GM12878 (cell line): ENCODE measurements at regions not wholly inside any gene's neighbourhood (a gene's known extent, or its start where the extent isn't known, plus 50 kb on each side); places are given as distances from the start of the nearest gene placed in this dataset.

Experiments used
- ATAC-seq: fragments of 200-7000 bp; cut with Tn5 transposase; 3 replicates; pipeline ENCODE4 v1.9.1; 2020; ENCODE audit warnings: mild to moderate bottlenecking, moderate library complexity
- BruUV-seq: library from RNA; stranded (reverse); fragments of 400-500 nt; replicated peaks from 2 replicates; lab custom pipeline; 2021; lab: Mats Ljungman, UMichigan
- CTCF ChIA-PET: fragments of 300-600 bp; sonication (Branson Sonifier 250); formaldehyde crosslinking; extraction: SDS; loops from one replicate; lab custom pipeline; 2021; ENCODE audit warnings: inconsistent platforms; lab: Yijun Ruan, JAX
- POLR2A ChIA-PET: fragments of 350-600 bp; formaldehyde crosslinking; extraction: SDS; loops from one replicate; lab custom pipeline; 2021; ENCODE audit warnings: inconsistent platforms; lab: Charles Lee
- RAD21 ChIA-PET: fragments of 300-600 bp; sonication (Branson Sonifier 250); formaldehyde crosslinking; loops from one replicate; lab custom pipeline; 2023; ENCODE audit warnings: antibody characterized with exemption; ENCODE audit not compliant: unreplicated experiment; lab: Charles Lee
- SMC1A ChIA-PET: fragments of 300-600 bp; sonication (Branson Sonifier 250); formaldehyde crosslinking; loops from one replicate; lab custom pipeline; 2023; ENCODE audit not compliant: unreplicated experiment, uncharacterized antibody; lab: Charles Lee
- DNase-seq: peaks from one replicate; pipeline ENCODE4 v3.0.0-alpha.2; 2011; ENCODE audit warnings: low read depth, low spot score
- FAIRE-seq: peaks from 3 replicates; lab custom pipeline; 2011; peaks lifted over from hg19 to GRCh38; lab: Jason Lieb, UNC
- H2AFZ ChIP-seq: 2 replicates; pipeline ENCODE4 v1.6.0; 2011; ENCODE audit warnings: low read depth, low read length, control low read depth; ENCODE audit not compliant: control insufficient read depth
- H3K27ac ChIP-seq: 2 replicates; pipeline ENCODE4 v1.5.1; 2011; ENCODE audit warnings: control low read depth; ENCODE audit not compliant: control insufficient read depth, insufficient read depth
- H3K27me3 ChIP-seq, 2 experiments: replicated peaks in 1 of 2; 2 replicates each; pipeline versions ENCODE4 v1.6.0 to v1.6.1; 2011; ENCODE audit warnings: low read length in 1 of 2; ENCODE audit not compliant: control insufficient read depth in 2 of 2, insufficient read depth in 2 of 2
- H3K36me3 ChIP-seq, 2 experiments: 2 replicates each; pipeline ENCODE4 v1.5.1; 2011; ENCODE audit warnings: low read length in 1 of 2; ENCODE audit not compliant: control insufficient read depth in 2 of 2, insufficient read depth in 2 of 2
- H3K4me1 ChIP-seq: 2 replicates; pipeline ENCODE4 v1.6.1; 2011; ENCODE audit warnings: mild to moderate bottlenecking, low read length, moderate library complexity, mixed read lengths; ENCODE audit not compliant: control insufficient read depth, insufficient read depth
- H3K4me2 ChIP-seq: 2 replicates; pipeline ENCODE4 v1.6.0; 2011; ENCODE audit warnings: control low read depth; ENCODE audit not compliant: control insufficient read depth, insufficient read depth
- H3K4me3 ChIP-seq: fragments of 200-600 bp; sonication (generic); 2 replicates; pipeline ENCODE4 v1.5.1; 2016
- H3K79me2 ChIP-seq: 2 replicates; pipeline ENCODE4 v1.6.0; 2011; ENCODE audit warnings: low read length; ENCODE audit not compliant: control insufficient read depth, insufficient read depth
- H3K9ac ChIP-seq: 2 replicates; pipeline ENCODE4 v1.8.0; 2011; ENCODE audit warnings: low read length, control low read depth, mixed read lengths; ENCODE audit not compliant: control insufficient read depth, insufficient read depth
- H3K9me3 ChIP-seq: replicated peaks from 3 replicates; pipeline ENCODE4 v1.5.1; 2011; ENCODE audit warnings: mild to moderate bottlenecking, low read length; ENCODE audit not compliant: control insufficient read depth, insufficient read depth
- H4K20me1 ChIP-seq: 2 replicates; pipeline ENCODE4 v1.6.0; 2011; ENCODE audit not compliant: control insufficient read depth, insufficient read depth
- ASH2L ChIP-seq: fragments of 300-600, 200-600 bp; sonication (generic); IDR thresholded peaks from 2 replicates; pipeline ENCODE4 v1.6.1; 2017; ENCODE audit warnings: low read depth, mild to moderate bottlenecking, borderline replicate concordance
- BRCA1 ChIP-seq: IDR thresholded peaks from 2 replicates; pipeline ENCODE4 v1.6.1; 2011; ENCODE audit warnings: low read depth, low read length, improper control_type of control experiment
- CHD4 ChIP-seq: fragments of 200-600 bp; sonication (generic); IDR thresholded peaks from 2 replicates; pipeline ENCODE4 v1.6.1; 2016; ENCODE audit warnings: mild to moderate bottlenecking
- E2F8 ChIP-seq: fragments of 450-650 bp; IDR thresholded peaks from 2 replicates; pipeline ENCODE4 v1.6.1; 2018; ENCODE audit warnings: mild to moderate bottlenecking, low read depth, moderate library complexity; ENCODE audit not compliant: partially characterized antibody
- EGR1 ChIP-seq, 2 experiments: IDR thresholded peaks; 1 replicate in 1 of 2; 2 replicates in 1 of 2; pipeline ENCODE4 v1.6.1; 2011 to 2012; ENCODE audit warnings: low read depth in 2 of 2, low read length in 2 of 2, borderline replicate concordance in 1 of 2, mild to moderate bottlenecking in 1 of 2, moderate library complexity in 1 of 2
- FOS ChIP-seq: IDR thresholded peaks from 3 replicates; pipeline ENCODE4 v1.6.1; 2011; ENCODE audit warnings: borderline replicate concordance; ENCODE audit not compliant: insufficient read length; ENCODE audit errors: extremely low read depth
- HDAC2 ChIP-seq: fragments of 200-600 bp; sonication (generic); IDR thresholded peaks from 2 replicates; pipeline ENCODE4 v1.6.1; 2017
- NR2F1 ChIP-seq: fragments of 450-650 bp; conservative IDR thresholded peaks from 2 replicates; pipeline ENCODE4 v1.6.1; 2017; ENCODE audit warnings: mild to moderate bottlenecking
- POLR2AphosphoS2 ChIP-seq: IDR thresholded peaks from 2 replicates; pipeline ENCODE4 v1.6.1; 2011; ENCODE audit warnings: low read depth, mild to moderate bottlenecking, low read length, improper control_type of control experiment, moderate library complexity
- POLR2AphosphoS5 ChIP-seq: IDR thresholded peaks from 2 replicates; pipeline ENCODE4 v1.6.1; 2011; ENCODE audit warnings: mild to moderate bottlenecking, low read length, inconsistent platforms
- RCOR1 ChIP-seq: conservative IDR thresholded peaks from 2 replicates; pipeline ENCODE4 v1.6.1; 2012; ENCODE audit warnings: low read depth, low read length, improper control_type of control experiment
- SMAD1 ChIP-seq: fragments of 450-650 bp; IDR thresholded peaks from 2 replicates; pipeline ENCODE4 v1.6.1; 2018; ENCODE audit warnings: mild to moderate bottlenecking, low read depth; ENCODE audit not compliant: partially characterized antibody
- SMC3 ChIP-seq: IDR thresholded peaks from 2 replicates; pipeline ENCODE4 v1.6.1; 2011; ENCODE audit warnings: low read length, improper control_type of control experiment, borderline replicate concordance
- TCF3 ChIP-seq: IDR thresholded peaks from 2 replicates; pipeline ENCODE4 v1.6.1; 2012; ENCODE audit warnings: low read depth, mild to moderate bottlenecking, low read length, borderline replicate concordance; ENCODE audit not compliant: insufficient read depth
- ZNF592 ChIP-seq: fragments of 450-650 bp; IDR thresholded peaks from 2 replicates; pipeline ENCODE4 v1.6.1; 2017; ENCODE audit warnings: mild to moderate bottlenecking, moderate library complexity
- WGBS: methylation state at CpG from one replicate; pipeline ENCODE4 v1.1.6; 2016; ENCODE audit warnings: low lambda C conversion rate; ENCODE audit not compliant: insufficient replicate concordance, insufficient coverage; ENCODE audit errors: missing lambda C conversion rate; 5-methylcytosine and 5-hydroxymethylcytosine counted together
- in situ Hi-C: fragments of 300-500 bp; cut with MboI; formaldehyde crosslinking; loops from 9 replicates; pipeline ENCODE4 v1.14.3; 2018; ENCODE audit warnings: mixed read lengths
- intact Hi-C: fragments of 100-400 bp; cut with micrococcal nuclease; formaldehyde crosslinking; loops from one replicate; pipeline ENCODE4 v1.14.2; 2022; ENCODE audit not compliant: unreplicated experiment

- TF ChIP-seq POLR2AphosphoS2 (no peak), TCF3 (no peak), RCOR1 (no peak), SMAD1 (no peak), EGR1 (IDR thresholded peaks at IDR 0.05; ENCODE audit: borderline replicate concordance in 1 of 2, low read depth in 2 of 2, low read length in 2 of 2) (no peak)
Observed at GRCh38 chr7:149586646-149587645, 89.3 kb upstream of the ZNF746 start (continued).

- H3K79me2 ChIP-seq = no peaks in the 10 kb centered on the region
- peaks cover 8% of the 10 kb centered on the region in 2 experiments; a peak in 3 of 4 replicates for H3K36me3 ChIP-seq
- ChIA-PET SMC1A (interaction anchor here (1.1 to 1.5 kb wide), 2 partner anchors 14 to 21 kb away, joined by 3 read pairs; no protein-coding TSS in a partner anchor), CTCF (interaction anchor here (1.4 to 2.4 kb wide), 3 partner anchors 10 to 81 kb away, joined by 4 to 8 read pairs (median 4); no protein-coding TSS in a partner anchor), POLR2A (interaction anchor here (0.6 kb wide), 1 partner anchor 25 kb away, joined by 3 read pairs; no protein-coding TSS in a partner anchor), RAD21 (no interaction called here)
- H3K4me1 ChIP-seq = no peaks in the 10 kb centered on the region
- no peak overlapping the region for H3K27ac ChIP-seq
- H2AFZ ChIP-seq = no peak overlapping the region
- no peak overlapping the region for H3K9ac ChIP-seq
- H3K4me3 ChIP-seq = no peak overlapping the region
- WGBS = 96% methylated on average over 4 of the region's 4 CpGs
- TF ChIP-seq ZNF592 (no peak), E2F8 (no peak), FOS (no peak), POLR2AphosphoS5 (no peak), CHD4 (no peak), NR2F1 (no peak), BRCA1 (no peak), SMC3 (no peak), EGR1 (IDR thresholded peaks at IDR 0.05; ENCODE audit: borderline replicate concordance in 1 of 2, low read depth in 2 of 2, low read length in 2 of 2) (no peak), ASH2L (no peak), HDAC2 (no peak)
- in situ Hi-C loops (no loop called here), intact Hi-C loops (no loop called here)
- H3K27me3 ChIP-seq = no peaks in the 10 kb centered on the region
- no peak overlapping the region for H3K4me2 ChIP-seq
- ATAC-seq (no peak), DNase-seq (no peak), FAIRE-seq (no peak)
- no TSS peak for BruUV-seq
- H4K20me1 ChIP-seq = no peaks in the 10 kb centered on the region
- peaks cover 11% of the 10 kb centered on the region; the same call in 2 of the 3 replicates for H3K9me3 ChIP-seq
Observed at GRCh38 chr7:149584530-149584929, 86.9 kb upstream of the ZNF746 start.
